GM12873 (cell line): ENCODE measurements at regions not wholly inside any gene's neighbourhood (a gene's known extent, or its start where the extent isn't known, plus 50 kb on each side); places are given as distances from the start of the nearest gene placed in this dataset.

Source experiments
- CTCF ChIP-seq: IDR thresholded peaks from 2 replicates; pipeline ENCODE4 v1.5.1; 2012; ENCODE audit warnings: low read depth, mild to moderate bottlenecking, moderate library complexity, low read length, control low read depth; ENCODE audit not compliant: insufficient read depth; ENCODE audit errors: missing control alignments

DNA sequence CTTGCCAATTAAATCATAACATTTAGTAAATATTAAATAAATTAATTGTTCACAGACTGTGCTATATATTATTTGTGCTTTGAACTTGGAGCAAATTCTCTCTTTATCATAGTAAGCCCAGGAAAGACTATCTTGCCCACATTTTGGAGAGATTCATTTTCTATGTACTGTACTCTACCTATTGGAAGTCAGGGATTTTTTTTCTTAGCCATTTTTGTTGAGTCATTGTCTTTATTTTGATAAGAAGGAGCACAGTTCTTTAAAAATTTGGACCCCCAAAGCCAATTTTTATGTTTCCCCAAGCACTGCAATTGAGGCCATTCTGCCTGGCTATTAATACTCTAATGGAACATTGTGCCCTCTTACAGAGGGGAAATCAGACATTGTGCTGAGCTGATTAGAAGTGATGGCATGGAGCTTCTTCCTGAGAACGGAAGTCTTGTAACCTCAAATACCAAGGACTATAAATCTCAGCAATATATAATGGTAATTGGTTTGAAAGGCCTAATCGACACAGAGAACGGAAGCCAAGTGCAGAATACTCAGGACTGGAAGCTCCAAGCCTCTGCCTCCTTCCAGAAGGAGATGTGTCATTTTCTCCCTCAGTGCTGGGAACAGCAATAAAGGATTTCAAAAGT, 188.8 kb upstream of the PAPPA start:
- TF ChIP-seq CTCF = no peak

DNA sequence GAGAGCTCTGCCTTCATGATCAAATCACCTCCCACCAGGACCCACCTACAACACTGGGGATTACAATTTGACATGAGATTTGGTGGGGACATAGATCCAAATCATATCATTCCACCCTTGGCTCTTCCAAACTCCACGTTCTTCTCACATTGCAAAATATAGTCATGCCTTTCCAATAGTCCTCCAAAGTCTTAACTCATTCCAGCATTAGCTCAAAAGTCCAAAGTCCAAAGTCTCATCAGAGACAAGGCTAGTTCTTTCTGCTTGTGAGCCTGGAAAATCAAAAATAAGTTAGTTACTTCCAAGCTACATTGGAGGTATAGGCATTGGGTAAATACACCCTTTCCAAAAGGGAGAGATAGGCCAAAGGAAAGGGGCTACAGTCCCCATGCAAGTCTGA, 186.9 kb upstream of the PAPPA start:
- no peak for TF ChIP-seq CTCF

DNA sequence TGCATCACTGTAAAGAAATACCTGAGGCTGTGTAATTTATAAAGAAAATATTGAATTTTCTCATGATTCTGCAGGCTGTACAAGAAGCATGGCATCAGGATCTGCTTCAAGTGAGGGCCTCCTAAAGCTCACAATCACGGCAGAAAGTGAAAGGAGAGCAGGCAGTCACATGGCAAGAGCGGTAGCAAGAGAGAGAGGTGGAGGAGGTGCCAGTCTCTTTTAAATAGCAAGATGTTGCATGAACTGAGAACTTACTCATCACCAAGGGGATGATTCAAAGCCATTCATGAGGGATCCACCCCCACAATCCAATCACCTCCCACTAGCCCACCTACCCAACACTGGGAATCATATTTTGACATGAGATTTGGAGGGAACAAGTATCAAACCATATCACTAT, 184.5 kb upstream of the PAPPA start:
- no peak for TF ChIP-seq CTCF

DNA sequence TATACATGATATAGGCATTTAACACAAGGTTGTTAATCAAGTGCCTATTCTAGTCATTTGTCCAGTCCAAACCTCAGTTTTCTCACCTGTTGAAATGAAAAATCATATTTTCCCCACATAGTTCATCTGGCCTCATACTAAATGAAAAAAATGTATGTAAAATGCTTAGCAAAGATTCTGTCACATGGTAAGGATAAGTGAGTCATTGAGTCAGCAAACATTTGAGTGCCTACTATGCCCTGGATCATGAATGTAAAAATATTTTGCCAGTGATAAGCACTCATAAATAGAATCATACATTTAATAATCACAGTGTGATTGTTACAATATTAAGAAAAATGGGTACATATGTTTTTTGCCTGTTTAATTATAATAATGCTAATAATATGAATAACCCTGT, 181.2 kb upstream of the PAPPA start:
- no peak for TF ChIP-seq CTCF

- no peak for TF ChIP-seq CTCF
These were observed 180.6 kb upstream of the PAPPA start for GRCh38 chr9:115972843-115973595.

GRCh38 chr9:115976781-115977180, 176.8 kb upstream of the PAPPA start:
- no peak for TF ChIP-seq CTCF

DNA sequence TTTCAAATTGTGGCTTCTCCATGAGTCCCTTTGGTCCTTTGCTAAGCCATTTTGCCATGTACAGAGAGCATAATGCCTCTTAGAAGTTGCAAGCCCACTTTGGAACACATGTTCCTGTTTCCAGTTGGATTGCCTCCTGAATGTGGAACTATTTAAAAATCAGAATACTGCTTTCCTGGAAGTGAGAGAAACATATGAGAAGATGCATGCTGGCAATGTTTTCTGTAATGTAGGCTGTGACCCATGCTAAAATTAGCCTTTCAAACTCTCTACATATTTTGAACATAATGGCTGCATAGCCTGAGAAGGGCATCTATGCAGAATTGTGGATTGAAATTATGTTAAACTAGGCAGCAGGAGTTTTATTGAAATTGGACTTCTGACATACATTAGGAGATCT, 175.5 kb upstream of the PAPPA start:
- no peak for TF ChIP-seq CTCF
